Astrocyte of the spinal cord (primary cell): ENCODE measurements at regions not wholly inside any gene's neighbourhood (a gene's known extent, or its start where the extent isn't known, plus 50 kb on each side); places are given as distances from the start of the nearest gene placed in this dataset.

ENCODE experiments used
- DNase-seq: peaks from one replicate; pipeline ENCODE4 v3.0.0; 2011; ENCODE audit warnings: low read depth, low spot score
- H3K4me3 ChIP-seq: 2 replicates; pipeline ENCODE4 v1.5.1; 2011; ENCODE audit warnings: low read depth, mild to moderate bottlenecking, low read length, moderate library complexity
- in situ Hi-C: cut with HindIII; loops from 2 replicates; pipeline ENCODE4 v1.10.0; 2017; ENCODE audit warnings: low sequenced_read_pairs
- TF ChIP-seq, protein P1 (sequence below): IDR thresholded peaks from 2 replicates; pipeline ENCODE4 v1.5.1; 2012; ENCODE audit warnings: low read depth, mild to moderate bottlenecking, low read length, inconsistent platforms

DNA sequence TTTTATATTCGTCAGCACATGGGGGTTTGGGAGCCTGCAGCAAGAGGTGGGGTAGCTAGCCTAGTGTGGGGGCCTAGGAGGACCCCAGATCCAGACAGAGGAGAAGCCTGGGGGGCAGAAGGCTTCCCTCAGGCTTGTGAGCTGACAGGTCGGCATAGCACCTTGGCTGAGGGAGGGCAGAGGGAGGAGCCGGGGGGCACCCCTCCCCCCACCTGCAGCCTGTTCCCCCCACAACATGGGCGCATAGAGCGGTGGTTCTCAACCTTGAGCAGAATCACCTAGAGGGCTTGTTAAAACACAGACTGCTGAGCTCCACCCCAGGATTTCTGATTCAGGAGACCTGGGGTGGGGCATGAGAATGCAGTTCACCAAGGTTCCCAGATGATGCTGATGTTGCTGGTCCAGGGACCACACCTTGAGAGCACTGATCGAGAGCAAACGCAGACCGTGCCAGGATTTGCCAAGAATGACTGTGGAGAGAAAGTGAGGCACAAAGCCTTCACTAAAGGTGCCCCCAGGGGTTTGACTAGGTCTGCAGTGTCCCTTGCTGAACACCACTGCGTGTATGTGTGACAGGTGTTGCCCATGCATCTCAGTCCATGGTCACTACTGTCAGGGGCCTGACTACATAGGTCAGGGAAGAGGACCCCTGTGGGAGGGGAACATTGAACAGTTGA lies 163.3 kb downstream of the MACROH2A1 start:
- TF ChIP-seq, protein P1, sequence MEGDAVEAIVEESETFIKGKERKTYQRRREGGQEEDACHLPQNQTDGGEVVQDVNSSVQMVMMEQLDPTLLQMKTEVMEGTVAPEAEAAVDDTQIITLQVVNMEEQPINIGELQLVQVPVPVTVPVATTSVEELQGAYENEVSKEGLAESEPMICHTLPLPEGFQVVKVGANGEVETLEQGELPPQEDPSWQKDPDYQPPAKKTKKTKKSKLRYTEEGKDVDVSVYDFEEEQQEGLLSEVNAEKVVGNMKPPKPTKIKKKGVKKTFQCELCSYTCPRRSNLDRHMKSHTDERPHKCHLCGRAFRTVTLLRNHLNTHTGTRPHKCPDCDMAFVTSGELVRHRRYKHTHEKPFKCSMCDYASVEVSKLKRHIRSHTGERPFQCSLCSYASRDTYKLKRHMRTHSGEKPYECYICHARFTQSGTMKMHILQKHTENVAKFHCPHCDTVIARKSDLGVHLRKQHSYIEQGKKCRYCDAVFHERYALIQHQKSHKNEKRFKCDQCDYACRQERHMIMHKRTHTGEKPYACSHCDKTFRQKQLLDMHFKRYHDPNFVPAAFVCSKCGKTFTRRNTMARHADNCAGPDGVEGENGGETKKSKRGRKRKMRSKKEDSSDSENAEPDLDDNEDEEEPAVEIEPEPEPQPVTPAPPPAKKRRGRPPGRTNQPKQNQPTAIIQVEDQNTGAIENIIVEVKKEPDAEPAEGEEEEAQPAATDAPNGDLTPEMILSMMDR, result no peak
- in situ Hi-C loops, result no loop called here
- no peak for DNase-seq
- H3K4me3 ChIP-seq, result no peak overlapping the region

DNA sequence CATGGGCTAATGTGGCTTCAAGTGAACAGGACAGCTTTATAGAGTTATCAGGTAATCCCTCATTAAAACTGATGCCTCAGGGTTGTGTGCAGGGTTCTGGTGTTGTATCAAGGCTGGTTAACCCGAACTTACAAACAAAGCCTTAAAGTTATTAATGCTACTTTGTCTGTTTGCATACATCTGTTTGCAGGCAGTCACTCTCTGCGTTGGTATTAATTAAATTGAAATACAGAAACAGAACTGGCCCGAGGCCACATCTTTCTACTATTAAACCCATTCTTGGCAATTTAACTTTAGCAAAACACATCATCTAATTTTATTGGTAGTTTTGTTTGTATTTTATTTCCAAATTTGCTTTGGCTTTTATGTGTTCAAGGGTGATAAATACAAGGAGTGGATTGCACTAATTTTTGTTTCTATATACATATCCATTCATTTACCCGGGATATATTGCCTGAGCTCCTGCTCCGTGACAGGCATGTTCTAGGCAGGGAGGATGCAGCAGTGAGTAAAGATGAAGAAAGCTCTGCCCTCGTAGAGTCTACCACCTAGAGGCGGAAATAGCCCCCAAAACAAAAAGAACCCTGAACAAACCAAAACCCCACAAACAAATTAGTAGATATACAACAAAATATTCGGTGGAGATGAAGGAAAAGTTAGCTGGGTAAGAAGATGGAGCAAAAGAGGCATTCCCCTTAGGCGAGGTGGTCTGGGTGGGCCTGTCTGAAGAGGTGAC lies 164.2 kb downstream of the MACROH2A1 start:
- TF ChIP-seq, protein P1, result no peak
- DNase-seq, result no peak
- H3K4me3 ChIP-seq, result no peak overlapping the region
- in situ Hi-C loops, result no loop called here

DNA sequence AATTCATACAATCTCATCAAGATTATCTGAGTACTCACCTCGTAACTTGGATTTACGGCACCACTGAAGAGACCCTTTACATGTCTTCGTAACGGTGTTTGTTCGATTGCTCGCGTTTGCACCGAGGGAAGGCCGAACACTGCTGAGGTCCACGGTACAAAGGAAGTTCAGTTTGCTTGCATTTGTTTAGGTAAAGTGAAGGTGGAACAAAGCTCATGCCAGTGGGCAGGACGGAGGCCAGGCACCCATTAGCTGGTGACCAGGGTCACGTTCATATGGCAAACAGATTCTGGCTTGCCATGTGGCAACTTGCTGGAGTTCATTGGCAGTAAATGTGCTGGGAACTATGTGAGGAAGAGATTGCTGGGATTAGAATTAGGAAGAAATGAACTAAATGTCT lies 164.8 kb downstream of the MACROH2A1 start:
- in situ Hi-C loops, result no loop called here

DNA sequence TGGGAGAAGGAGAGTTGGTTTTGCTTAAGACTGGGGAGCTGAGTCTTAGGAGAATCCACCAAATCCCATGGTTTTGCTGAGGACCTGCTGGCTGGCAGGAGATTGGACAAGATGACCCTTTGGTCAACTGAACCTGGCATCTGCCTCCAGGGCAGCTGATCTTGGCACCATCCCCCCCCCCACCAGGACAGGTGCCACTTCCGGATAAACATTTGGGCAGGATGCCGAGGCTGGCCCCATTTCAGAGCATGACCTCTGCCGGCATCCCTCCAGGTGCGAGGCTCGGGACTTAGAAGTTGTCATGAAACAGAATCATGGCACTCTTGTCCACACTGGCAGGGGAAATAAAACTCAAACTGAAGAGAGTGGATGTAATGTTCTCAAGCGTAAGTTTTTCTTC lies 165.6 kb downstream of the MACROH2A1 start:
- TF ChIP-seq, protein P1, result no peak
- in situ Hi-C loops, result no loop called here
- DNase-seq, result no peak
- H3K4me3 ChIP-seq, result no peak overlapping the region

More for the DNA sequence above, 164.8 kb downstream of the MACROH2A1 start:
- TF ChIP-seq, protein P1, result no peak
- no peak for DNase-seq
- no peak overlapping the region for H3K4me3 ChIP-seq

DNA sequence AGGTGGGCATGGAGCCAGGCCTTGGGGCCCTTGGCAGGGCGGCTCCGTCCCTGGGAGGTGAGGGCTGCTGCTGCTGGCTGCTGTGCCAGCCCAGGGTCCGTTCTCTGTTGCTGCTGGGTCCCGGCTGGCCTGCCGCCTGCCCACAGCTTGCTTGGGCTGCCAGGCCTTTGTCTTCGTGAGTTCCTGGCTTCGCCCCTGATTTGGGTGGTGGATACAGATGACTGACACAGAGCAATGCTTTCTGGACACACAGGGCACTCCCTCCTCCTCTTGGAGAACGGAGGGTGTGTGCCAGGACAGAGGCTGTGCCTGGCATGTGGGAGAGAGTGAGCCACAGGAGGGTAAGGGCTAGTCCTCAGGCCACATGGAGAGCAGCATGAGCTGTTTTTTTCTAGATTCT lies 166.1 kb downstream of the MACROH2A1 start:
- TF ChIP-seq, protein P1, result no peak
- DNase-seq, result no peak
- H3K4me3 ChIP-seq, result no peak overlapping the region
- in situ Hi-C loops, result no loop called here

DNA sequence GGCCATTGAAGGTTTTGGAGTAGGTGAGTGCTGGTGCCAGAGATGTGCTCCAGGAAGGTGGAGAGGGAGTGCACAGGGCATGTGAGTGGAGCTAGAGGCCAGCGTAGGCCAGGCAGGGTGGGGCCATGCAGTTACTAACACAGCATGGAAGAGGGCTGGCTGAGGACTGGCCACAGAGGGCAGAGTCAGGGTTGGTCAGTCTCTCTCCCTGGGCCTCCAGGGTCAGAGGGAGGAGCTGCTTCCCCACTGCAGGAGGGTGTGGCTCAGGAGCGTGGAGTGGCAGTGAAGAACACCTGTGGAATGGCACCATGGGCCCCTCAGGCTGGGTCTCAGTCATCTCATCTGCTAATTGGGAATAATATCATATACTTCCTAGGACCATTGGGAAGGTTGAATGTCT lies 167.7 kb downstream of the MACROH2A1 start:
- no peak overlapping the region for H3K4me3 ChIP-seq
- in situ Hi-C loops, result no loop called here
- TF ChIP-seq, protein P1, result no peak
- DNase-seq, result no peak
